Activated T-helper 17 cell treated with anti-CD3 and anti-CD28 coated beads, Interleukin-2, amount 50 U/mL, for 72 hours (primary cell): ENCODE measurements at regions not wholly inside any gene's neighbourhood (a gene's known extent, or its start where the extent isn't known, plus 50 kb on each side); places are given as distances from the start of the nearest gene placed in this dataset.

Source experiments
- ATAC-seq: fragments of 150-1000 bp; cut with Tn5 transposase; replicated peaks from 2 replicates; pipeline ENCODE4 v1.10.0; 2021; ENCODE audit warnings: mild to moderate bottlenecking, moderate library complexity
- H3K27ac Mint-ChIP-seq: one replicate; pipeline ENCODE4 v1.8.0; 2022; ENCODE audit warnings: mixed read lengths
- H3K27me3 Mint-ChIP-seq: one replicate; pipeline ENCODE4 v1.8.0; 2022; ENCODE audit warnings: mixed read lengths
- H3K36me3 Mint-ChIP-seq: one replicate; pipeline ENCODE4 v1.8.0; 2022; ENCODE audit warnings: low read depth, mild to moderate bottlenecking, mixed read lengths
- H3K4me1 Mint-ChIP-seq: one replicate; pipeline ENCODE4 v1.8.0; 2022; ENCODE audit warnings: mixed read lengths
- H3K4me3 Mint-ChIP-seq: one replicate; pipeline ENCODE4 v1.8.0; 2022; ENCODE audit warnings: mild to moderate bottlenecking, mixed read lengths
- H3K9me3 Mint-ChIP-seq: one replicate; pipeline ENCODE4 v1.8.0; 2022; ENCODE audit warnings: mixed read lengths

GRCh38 chr3:8233938-8234337, 267.7 kb upstream of the LMCD1 start:
- Mint-ChIP-seq H3K27ac (no peak overlapping the region), H3K27me3 (peaks cover 4% of the 10 kb centered on the region), H3K36me3 (no peaks in the 10 kb centered on the region), H3K9me3 (no peaks in the 10 kb centered on the region), H3K4me3 (no peak overlapping the region), H3K4me1 (no peaks in the 10 kb centered on the region)
- no peak for ATAC-seq

- H3K27me3 Mint-ChIP-seq: no peaks in the 10 kb centered on the region
Observed at GRCh38 chr3:8236264-8236663, 265.4 kb upstream of the LMCD1 start.

GRCh38 chr3:8237893-8238292, 263.7 kb upstream of the LMCD1 start:
- H3K36me3 Mint-ChIP-seq: no peaks in the 10 kb centered on the region
- H3K4me1 Mint-ChIP-seq: no peaks in the 10 kb centered on the region
- H3K27ac Mint-ChIP-seq: no peak overlapping the region
- no peak overlapping the region for H3K4me3 Mint-ChIP-seq
- ATAC-seq: no peak
- H3K9me3 Mint-ChIP-seq: no peaks in the 10 kb centered on the region
- H3K27me3 Mint-ChIP-seq: no peaks in the 10 kb centered on the region

More at GRCh38 chr3:8236264-8236663, 265.4 kb upstream of the LMCD1 start:
- no peak for ATAC-seq
- Mint-ChIP-seq H3K4me3 (no peak overlapping the region), H3K36me3 (no peaks in the 10 kb centered on the region), H3K4me1 (no peaks in the 10 kb centered on the region), H3K9me3 (no peaks in the 10 kb centered on the region), H3K27ac (no peak overlapping the region)

GRCh38 chr3:8238432-8238831, 263.2 kb upstream of the LMCD1 start:
- no peaks in the 10 kb centered on the region for H3K9me3 Mint-ChIP-seq
- H3K4me1 Mint-ChIP-seq: no peaks in the 10 kb centered on the region
- H3K4me3 Mint-ChIP-seq: no peak overlapping the region
- no peak overlapping the region for H3K27ac Mint-ChIP-seq
- H3K36me3 Mint-ChIP-seq: no peaks in the 10 kb centered on the region
- no peak for ATAC-seq
- H3K27me3 Mint-ChIP-seq: no peaks in the 10 kb centered on the region

GRCh38 chr3:8239095-8239494, 262.5 kb upstream of the LMCD1 start:
- H3K27ac Mint-ChIP-seq: no peak overlapping the region
- no peak for ATAC-seq
- no peaks in the 10 kb centered on the region for H3K9me3 Mint-ChIP-seq
- no peaks in the 10 kb centered on the region for H3K27me3 Mint-ChIP-seq
- no peaks in the 10 kb centered on the region for H3K36me3 Mint-ChIP-seq
- no peaks in the 10 kb centered on the region for H3K4me1 Mint-ChIP-seq
- no peak overlapping the region for H3K4me3 Mint-ChIP-seq

- Mint-ChIP-seq H3K27ac (no peak overlapping the region), H3K27me3 (no peaks in the 10 kb centered on the region), H3K4me3 (no peak overlapping the region), H3K9me3 (peaks cover 4% of the 10 kb centered on the region), H3K36me3 (no peaks in the 10 kb centered on the region), H3K4me1 (no peaks in the 10 kb centered on the region)
- no peak for ATAC-seq
Observed at GRCh38 chr3:8239718-8240695, 261.6 kb upstream of the LMCD1 start.

GRCh38 chr3:8246070-8246469, 255.6 kb upstream of the LMCD1 start:
- Mint-ChIP-seq H3K27ac (no peak overlapping the region), H3K9me3 (peaks cover 13% of the 10 kb centered on the region), H3K36me3 (no peaks in the 10 kb centered on the region), H3K27me3 (peaks cover 13% of the 10 kb centered on the region), H3K4me1 (no peaks in the 10 kb centered on the region), H3K4me3 (no peak overlapping the region)
- ATAC-seq: no peak

- ATAC-seq: no peak
- no peak overlapping the region for H3K27ac Mint-ChIP-seq
- peaks cover 20% of the 10 kb centered on the region for H3K27me3 Mint-ChIP-seq
- H3K4me1 Mint-ChIP-seq: no peaks in the 10 kb centered on the region
- H3K4me3 Mint-ChIP-seq: no peak overlapping the region
- no peaks in the 10 kb centered on the region for H3K36me3 Mint-ChIP-seq
- peaks cover 8% of the 10 kb centered on the region for H3K9me3 Mint-ChIP-seq
Observed at GRCh38 chr3:8253201-8253600, 248.4 kb upstream of the LMCD1 start.

- Mint-ChIP-seq H3K27ac (no peak overlapping the region), H3K4me3 (no peak overlapping the region), H3K4me1 (no peaks in the 10 kb centered on the region), H3K9me3 (peaks cover 8% of the 10 kb centered on the region), H3K36me3 (no peaks in the 10 kb centered on the region), H3K27me3 (peaks cover 19% of the 10 kb centered on the region)
- no peak for ATAC-seq
Observed at GRCh38 chr3:8254489-8254888, 247.1 kb upstream of the LMCD1 start.

GRCh38 chr3:8255725-8256124, 245.9 kb upstream of the LMCD1 start:
- H3K27me3 Mint-ChIP-seq: peaks cover 11% of the 10 kb centered on the region
- H3K27ac Mint-ChIP-seq: no peak overlapping the region
- no peak overlapping the region for H3K4me3 Mint-ChIP-seq
- H3K9me3 Mint-ChIP-seq: peaks cover under 1% of the 10 kb centered on the region
- no peaks in the 10 kb centered on the region for H3K4me1 Mint-ChIP-seq
- H3K36me3 Mint-ChIP-seq: no peaks in the 10 kb centered on the region
- ATAC-seq: no peak

GRCh38 chr3:8256441-8257071, 245.1 kb upstream of the LMCD1 start:
- Mint-ChIP-seq H3K27me3 (peaks cover 8% of the 10 kb centered on the region), H3K4me1 (no peaks in the 10 kb centered on the region)
- ATAC-seq: no peak

GRCh38 chr3:8261018-8261417, 240.6 kb upstream of the LMCD1 start:
- ATAC-seq: no peak
- Mint-ChIP-seq H3K4me1 (no peaks in the 10 kb centered on the region), H3K27ac (no peak overlapping the region), H3K9me3 (peaks cover 8% of the 10 kb centered on the region), H3K27me3 (no peaks in the 10 kb centered on the region), H3K4me3 (no peak overlapping the region), H3K36me3 (no peaks in the 10 kb centered on the region)

More at GRCh38 chr3:8256441-8257071, 245.1 kb upstream of the LMCD1 start:
- H3K4me3 Mint-ChIP-seq: no peak overlapping the region
- H3K36me3 Mint-ChIP-seq: no peaks in the 10 kb centered on the region
- H3K9me3 Mint-ChIP-seq: peaks cover under 1% of the 10 kb centered on the region
- H3K27ac Mint-ChIP-seq: no peak overlapping the region

GRCh38 chr3:8266730-8267131, 234.9 kb upstream of the LMCD1 start:
- no peaks in the 10 kb centered on the region for H3K36me3 Mint-ChIP-seq
- no peak overlapping the region for H3K27ac Mint-ChIP-seq
- H3K9me3 Mint-ChIP-seq: peaks cover 6% of the 10 kb centered on the region
- no peaks in the 10 kb centered on the region for H3K4me1 Mint-ChIP-seq
- no peak overlapping the region for H3K4me3 Mint-ChIP-seq
- no peaks in the 10 kb centered on the region for H3K27me3 Mint-ChIP-seq
- no peak for ATAC-seq

- no peaks in the 10 kb centered on the region for H3K36me3 Mint-ChIP-seq
Observed at GRCh38 chr3:8273479-8273878, 228.1 kb upstream of the LMCD1 start.

GRCh38 chr3:8276056-8276455, 225.6 kb upstream of the LMCD1 start:
- ATAC-seq: no peak
- no peak overlapping the region for H3K27ac Mint-ChIP-seq
- peaks cover 2% of the 10 kb centered on the region for H3K27me3 Mint-ChIP-seq
- H3K4me3 Mint-ChIP-seq: no peak overlapping the region
- no peaks in the 10 kb centered on the region for H3K9me3 Mint-ChIP-seq
- no peaks in the 10 kb centered on the region for H3K4me1 Mint-ChIP-seq
- H3K36me3 Mint-ChIP-seq: no peaks in the 10 kb centered on the region

More at GRCh38 chr3:8273479-8273878, 228.1 kb upstream of the LMCD1 start:
- H3K27ac Mint-ChIP-seq: no peak overlapping the region
- peaks cover 2% of the 10 kb centered on the region for H3K27me3 Mint-ChIP-seq
- no peaks in the 10 kb centered on the region for H3K9me3 Mint-ChIP-seq
- no peaks in the 10 kb centered on the region for H3K4me1 Mint-ChIP-seq
- ATAC-seq: no peak
- H3K4me3 Mint-ChIP-seq: no peak overlapping the region
